HG03039 (cell line): ENCODE measurements at regions not wholly inside any gene's neighbourhood (a gene's known extent, or its start where the extent isn't known, plus 50 kb on each side); places are given as distances from the start of the nearest gene placed in this dataset.
"Not testable (repeated sequence)": the region's sequence is repeated elsewhere in the genome, so short reads cannot be mapped to it uniquely, and the experiment has no call there.

ENCODE experiments used
- ATAC-seq: cut with Tn5 transposase; IDR thresholded peaks from one replicate; pipeline ENCODE4 v1.9.1; 2021; ENCODE audit warnings: mild to moderate bottlenecking, moderate library complexity; ENCODE audit not compliant: unreplicated experiment

- no peak for ATAC-seq
Measured at GRCh38 chr9:72471096-72471495, 50.3 kb upstream of the TMC1 start.

DNA sequence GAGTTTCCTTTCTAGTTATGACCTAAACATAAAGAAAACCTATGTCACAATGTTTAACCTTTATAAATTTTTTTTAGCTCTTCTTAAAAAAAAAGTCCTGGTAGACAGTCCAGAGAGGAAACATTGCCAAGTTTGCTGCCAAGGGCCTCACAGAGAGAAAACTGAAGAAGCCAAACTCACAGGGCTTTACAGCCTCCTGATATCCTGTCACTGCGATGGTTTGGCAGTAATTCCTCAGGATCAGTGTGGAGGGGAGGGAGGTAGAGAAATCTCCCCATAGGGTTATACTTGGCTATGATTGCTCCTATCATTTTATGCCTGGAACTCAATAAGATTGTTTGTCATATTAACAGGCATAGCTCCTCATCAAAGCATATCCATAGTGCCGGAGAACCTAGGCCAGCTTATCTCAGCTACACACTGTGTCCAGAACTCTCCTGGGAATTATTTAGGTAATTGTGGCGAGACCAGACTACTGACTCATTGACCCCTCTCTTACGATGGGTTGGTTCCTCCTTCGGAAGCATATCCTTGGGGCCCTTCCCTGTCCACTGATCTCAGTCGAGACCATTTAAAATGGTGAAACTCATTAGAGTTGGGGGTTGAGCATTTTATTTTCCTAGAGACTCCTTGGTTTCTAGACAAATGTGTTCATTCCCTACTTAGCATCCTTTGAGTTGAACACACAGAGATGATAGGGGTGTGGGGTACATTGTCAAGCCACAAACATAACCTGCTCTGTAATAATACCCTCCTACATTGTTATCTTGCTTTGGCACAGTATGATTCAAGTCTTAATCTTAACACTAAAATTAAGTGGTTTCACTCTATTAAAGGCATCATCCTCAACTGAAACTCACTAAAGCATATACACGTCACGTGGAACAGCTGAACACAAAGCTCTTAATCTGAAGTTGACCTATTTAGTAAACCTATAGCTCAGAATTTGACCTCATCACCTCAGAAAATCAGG is 53.4 kb upstream of the TMC1 start:
- ATAC-seq = no peak

DNA sequence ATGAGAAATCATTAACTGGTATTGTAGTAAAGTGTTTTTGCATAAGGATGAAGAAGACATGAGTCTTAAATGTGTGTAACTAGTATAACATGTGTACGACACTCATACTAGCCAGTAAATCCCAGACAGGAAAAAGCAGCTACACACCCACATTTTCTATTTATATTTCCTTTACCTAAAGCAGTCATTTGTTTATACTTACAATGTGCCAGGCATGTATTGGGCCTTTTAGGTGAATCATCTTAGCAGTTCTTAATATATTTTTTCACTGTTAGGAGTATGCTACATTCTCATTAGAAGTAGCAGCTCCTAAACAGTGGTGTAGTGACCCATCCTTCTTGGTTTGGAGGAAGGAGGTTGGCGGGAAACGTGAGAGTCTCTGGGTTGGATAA is 55.8 kb upstream of the TMC1 start:
- ATAC-seq = no peak

- peak; percentile 52 for ATAC-seq
Measured at GRCh38 chr9:72464857-72465592, 56.4 kb upstream of the TMC1 start.

DNA sequence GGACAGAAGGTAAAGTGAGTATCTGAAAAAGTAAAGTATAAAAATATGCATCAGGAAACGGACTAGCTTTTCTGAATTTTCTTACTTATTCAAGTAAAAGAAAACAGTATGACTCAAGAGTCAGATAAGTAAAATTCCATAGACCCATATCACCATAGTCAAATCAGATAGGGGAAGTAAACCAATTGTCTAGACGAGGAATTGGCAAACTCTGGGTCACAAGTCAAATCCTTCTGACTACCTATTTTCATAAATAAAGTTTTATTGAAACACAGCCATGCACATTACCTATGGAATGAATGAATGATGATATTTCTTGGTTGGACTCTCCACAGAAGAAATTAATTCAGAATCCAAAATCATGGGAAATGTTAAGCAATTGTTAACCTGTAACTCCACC is 59.1 kb upstream of the TMC1 start:
- ATAC-seq = no peak

DNA sequence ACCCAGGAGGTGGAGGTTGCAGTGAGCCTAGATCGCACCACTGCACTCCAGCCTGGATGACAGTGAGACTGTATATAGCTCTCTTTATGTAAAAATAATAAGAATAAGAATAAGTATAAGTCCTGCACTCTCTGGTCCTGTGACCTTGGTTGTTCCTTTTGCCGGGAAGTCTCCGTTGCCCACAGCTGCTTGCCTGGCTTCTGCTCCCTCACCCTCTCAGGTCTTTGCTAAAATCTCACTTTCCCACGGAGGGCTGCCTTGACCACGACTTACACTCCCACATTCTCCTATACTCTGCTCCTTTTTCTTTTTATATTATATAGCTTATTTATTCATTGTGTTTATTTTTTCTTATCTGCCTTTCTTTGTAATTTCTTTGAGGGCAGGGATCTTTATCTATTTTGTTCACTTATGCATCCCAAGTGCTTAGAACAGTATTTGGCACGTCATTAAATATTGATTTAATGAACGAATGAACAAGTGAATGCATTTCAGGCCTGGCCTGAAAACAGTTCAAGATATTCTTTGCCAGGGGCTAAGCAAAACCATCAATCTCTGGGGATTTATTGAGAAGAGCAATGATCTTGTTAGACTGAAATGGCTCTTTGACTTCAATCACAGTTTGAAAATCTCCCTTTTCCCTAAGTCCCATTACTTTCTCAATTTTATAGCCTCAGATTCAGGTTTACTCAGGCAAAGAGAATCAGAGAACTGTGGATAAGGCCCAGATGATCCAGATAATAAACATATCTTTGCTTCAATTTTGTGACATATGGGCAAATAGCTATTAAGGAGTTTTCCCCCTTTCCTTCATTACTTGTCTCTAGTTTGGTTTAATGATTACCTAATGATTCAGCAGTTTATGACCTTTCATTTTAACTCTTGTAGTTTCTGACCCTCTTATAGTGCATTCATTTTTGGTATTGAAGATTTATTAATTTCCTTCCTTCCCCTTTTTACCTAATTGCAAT is 60.8 kb upstream of the TMC1 start:
- no peak for ATAC-seq

GRCh38 chr9:72459308-72459707 is 62.1 kb upstream of the TMC1 start:
- no peak for ATAC-seq

GRCh38 chr9:72458153-72458552 is 63.3 kb upstream of the TMC1 start:
- ATAC-seq = no peak

DNA sequence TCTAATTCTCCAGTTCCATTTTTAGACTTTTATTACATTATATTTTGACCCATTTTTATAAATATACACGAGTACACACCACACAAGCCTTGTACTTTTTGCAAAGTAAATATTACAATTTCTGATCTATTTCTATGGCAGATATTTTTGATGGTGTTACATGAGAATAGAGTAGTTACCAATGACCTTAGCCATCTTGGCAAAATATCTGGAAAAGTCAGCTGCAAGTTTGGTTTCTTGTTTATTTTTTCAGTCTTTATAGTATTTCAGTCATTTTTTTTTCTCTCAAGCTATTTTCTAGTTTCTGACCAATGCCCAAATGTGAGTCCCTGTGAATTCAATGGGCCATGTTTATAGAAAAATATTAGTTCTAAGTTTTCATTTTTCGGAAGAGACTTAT is 64.0 kb upstream of the TMC1 start:
- ATAC-seq = no peak

DNA sequence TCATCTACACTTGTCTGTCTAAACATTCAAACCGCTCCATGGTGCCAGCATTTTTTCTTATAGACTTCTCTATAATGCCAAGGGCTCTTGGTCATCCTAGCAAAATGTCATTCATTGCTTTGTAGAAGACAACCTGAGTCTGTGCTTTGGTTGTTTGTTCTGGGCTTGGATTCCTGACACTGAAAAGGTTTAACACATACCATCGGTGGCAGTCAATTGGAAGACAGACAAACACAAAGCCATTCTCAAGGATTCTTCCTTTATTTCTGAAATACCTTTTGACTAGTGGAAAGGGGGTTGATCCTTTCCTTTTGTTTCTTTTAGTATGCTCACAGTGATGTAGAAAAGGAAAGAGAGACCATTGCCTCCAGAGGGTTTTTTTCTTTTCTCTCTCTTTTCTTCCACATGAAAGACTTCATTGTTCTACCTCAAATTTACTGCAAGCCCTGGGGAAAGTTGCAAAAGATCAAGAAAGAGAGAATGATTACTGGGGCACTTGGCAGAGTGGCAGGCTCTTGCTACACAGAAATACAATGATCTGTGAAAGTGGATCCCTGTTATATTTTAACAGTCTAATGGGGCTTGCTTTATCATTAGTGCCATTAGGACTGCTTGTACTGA is 66.4 kb upstream of the TMC1 start:
- no peak for ATAC-seq

- ATAC-seq = no peak
Measured at GRCh38 chr9:72453797-72454196, 67.6 kb upstream of the TMC1 start.

DNA sequence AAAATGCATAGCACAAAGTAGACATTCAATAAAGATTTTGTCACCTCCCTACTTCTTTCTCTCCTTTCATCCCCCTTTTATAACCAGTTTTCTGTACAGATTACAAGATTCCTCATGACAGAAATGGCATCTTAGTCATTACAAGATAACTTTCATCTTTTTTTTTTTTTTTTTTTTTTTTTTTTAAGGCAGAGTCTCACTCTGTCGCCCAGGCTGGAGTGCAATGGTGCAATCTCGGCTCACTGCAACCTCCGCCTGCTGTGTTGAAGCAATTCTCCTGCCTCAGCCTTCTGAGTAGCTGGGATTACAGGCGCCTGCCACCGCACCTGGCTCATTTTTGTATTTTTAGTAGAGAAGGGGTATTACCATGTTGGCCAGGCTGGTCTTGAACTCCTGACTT is 75.2 kb upstream of the TMC1 start:
- ATAC-seq = not testable (repeated sequence)

GRCh38 chr9:72445306-72445995 is 76.0 kb upstream of the TMC1 start:
- ATAC-seq = no peak

GRCh38 chr9:72444435-72444834 is 77.0 kb upstream of the TMC1 start:
- peak; percentile 2 for ATAC-seq

- ATAC-seq = peak; percentile 94
Measured at GRCh38 chr9:72443855-72444254, 77.6 kb upstream of the TMC1 start.

DNA sequence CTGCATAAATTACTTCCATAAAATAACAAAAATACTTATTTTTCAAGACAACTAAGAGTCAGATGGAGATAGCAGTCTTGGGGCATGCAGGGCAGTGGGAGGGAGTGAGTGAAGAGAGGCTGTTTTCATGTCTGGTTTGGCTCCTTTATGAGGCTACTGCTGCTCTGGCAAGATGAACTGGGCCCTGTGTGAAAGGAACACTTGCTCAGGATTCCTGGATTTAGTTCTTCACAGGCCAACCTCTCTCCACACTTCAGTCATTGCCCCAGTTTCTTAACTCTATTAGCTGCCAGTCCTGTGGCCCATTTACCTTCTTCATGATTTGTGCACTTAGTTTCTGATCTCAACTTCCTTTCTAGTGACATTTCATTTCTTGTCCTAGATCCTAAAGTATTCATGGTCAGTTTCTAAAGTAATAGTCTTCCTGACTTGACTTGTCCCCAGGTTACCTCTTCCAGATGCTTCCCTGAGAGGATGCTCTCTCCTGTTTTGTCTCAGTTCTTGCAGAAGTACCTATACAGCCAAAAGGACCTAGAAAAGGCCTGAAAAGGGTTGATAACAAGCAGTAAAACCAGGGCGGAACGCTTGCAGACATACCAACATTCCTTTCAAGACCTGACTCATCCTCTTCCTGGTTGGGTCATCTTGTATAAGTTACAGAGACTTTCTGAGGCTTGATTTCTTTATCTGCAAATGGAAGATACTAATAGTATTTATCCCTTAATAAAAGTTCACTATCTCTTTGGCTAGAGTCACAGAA is 77.0 kb upstream of the ZFAND5 start:
- no peak for ATAC-seq

- no peak for ATAC-seq
Measured at GRCh38 chr9:72440992-72441847, 76.2 kb upstream of the ZFAND5 start.

- ATAC-seq = no peak
Measured at GRCh38 chr9:72440378-72440777, 75.4 kb upstream of the ZFAND5 start.
